Skeletal muscle tissue (tissue), 3 donors: ENCODE measurements at regions not wholly inside any gene's neighbourhood (a gene's known extent, or its start where the extent isn't known, plus 50 kb on each side); places are given as distances from the start of the nearest gene placed in this dataset.
"Not testable (repeated sequence)": the region's sequence is repeated elsewhere in the genome, so short reads cannot be mapped to it uniquely, and the experiment has no call there.

ENCODE experiments used
- H3K27ac ChIP-seq: one replicate; pipeline ENCODE4 v1.7.0; 2013; ENCODE audit warnings: mild to moderate bottlenecking, low read depth, low read length, inconsistent platforms
- H3K27me3 ChIP-seq, 3 donors: one replicate each; pipeline ENCODE4 v1.7.0; 2013; ENCODE audit warnings: low read length in 3 of 3; ENCODE audit not compliant: control insufficient read depth in 3 of 3, insufficient read depth in 3 of 3
- H3K36me3 ChIP-seq, 3 donors: one replicate each; pipeline ENCODE4 v1.7.0; 2013; ENCODE audit warnings: low read length in 3 of 3; ENCODE audit not compliant: control insufficient read depth in 3 of 3, insufficient read depth in 3 of 3
- H3K4me1 ChIP-seq, 3 donors: one replicate each; pipeline ENCODE4 v1.7.0; 2013; ENCODE audit warnings: low read length in 3 of 3, mild to moderate bottlenecking in 3 of 3; ENCODE audit not compliant: control insufficient read depth in 3 of 3, insufficient read depth in 3 of 3
- H3K4me3 ChIP-seq, 3 donors: one replicate each; pipeline ENCODE4 v1.7.0; 2013; ENCODE audit warnings: low read length in 3 of 3
- H3K9ac ChIP-seq, 3 donors: one replicate each; pipeline ENCODE4 v1.7.0; 2013; ENCODE audit warnings: low read length in 3 of 3, mild to moderate bottlenecking in 3 of 3, moderate library complexity in 2 of 3, low read depth in 1 of 3
- H3K9me3 ChIP-seq, 3 donors: one replicate each; pipeline ENCODE4 v1.7.0; 2013; ENCODE audit warnings: low read length in 3 of 3; ENCODE audit not compliant: control insufficient read depth in 3 of 3
- donor health status: Osteomylitis.

DNA sequence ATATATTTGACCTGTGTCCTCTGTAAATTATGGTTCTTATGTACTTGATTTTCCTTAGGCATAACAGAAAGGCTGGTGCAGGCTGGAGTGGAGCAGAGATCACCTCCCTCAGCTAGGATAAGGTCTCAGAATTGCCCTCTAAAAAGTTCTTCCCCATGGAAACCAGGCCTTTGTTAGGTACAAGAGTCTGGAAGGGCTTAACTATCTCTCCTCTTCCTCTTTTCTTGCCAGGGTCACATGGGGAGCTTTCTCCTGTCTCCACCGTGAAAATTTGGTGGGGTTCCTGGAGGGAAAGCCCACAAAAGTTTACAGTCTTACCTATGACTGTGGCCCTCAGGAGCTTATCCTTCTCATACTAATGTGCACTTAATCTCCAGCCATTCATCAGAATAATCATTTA lies 633.2 kb downstream of the MCTP2 start:
- no peak overlapping the region for H3K27ac ChIP-seq
- H3K9ac ChIP-seq = no peak overlapping the region
- H3K27me3 ChIP-seq = no peaks in the 10 kb centered on the region
- H3K36me3 ChIP-seq = no peaks in the 10 kb centered on the region
- H3K4me3 ChIP-seq = no peak overlapping the region
- H3K9me3 ChIP-seq = peaks cover 0 to 4% (median 0%) of the 10 kb centered on the region in 3 donors
- H3K4me1 ChIP-seq = no peaks in the 10 kb centered on the region

DNA sequence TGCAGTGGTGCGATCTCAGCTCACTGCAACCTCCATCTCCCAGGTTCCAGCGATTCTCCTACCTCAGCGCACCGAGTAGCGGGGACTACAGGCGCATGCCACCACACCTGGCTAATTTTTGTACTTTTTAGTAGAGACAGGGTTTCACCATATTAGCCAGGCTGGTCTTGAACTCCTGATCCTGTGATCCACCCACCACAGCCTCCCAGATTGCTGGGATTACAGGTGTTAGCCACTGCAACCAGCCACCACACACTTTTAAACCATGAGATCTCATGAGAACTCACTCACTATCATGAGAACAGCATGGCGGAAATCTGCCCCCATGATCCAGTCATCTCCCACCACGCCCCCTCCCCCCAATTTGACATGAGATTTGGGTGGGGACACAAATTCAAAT lies 636.9 kb downstream of the MCTP2 start:
- not testable (repeated sequence) for H3K27me3 ChIP-seq, H3K36me3 ChIP-seq, H3K27ac ChIP-seq, H3K9ac ChIP-seq, H3K9me3 ChIP-seq, H3K4me1 ChIP-seq, H3K4me3 ChIP-seq

- Histone ChIP-seq H3K27me3 (no peaks in the 10 kb centered on the region), H3K4me1 (no peaks in the 10 kb centered on the region), H3K36me3 (no peaks in the 10 kb centered on the region), H3K27ac (no peak overlapping the region), H3K9me3 (peaks cover 0 to 3% (median 0%) of the 10 kb centered on the region in 3 donors), H3K4me3 (no peak overlapping the region), H3K9ac (no peak overlapping the region)
These were observed 644.2 kb downstream of the MCTP2 start for GRCh38 chr15:94875550-94875949.

- H3K36me3 ChIP-seq = no peaks in the 10 kb centered on the region
- no peak overlapping the region for H3K4me3 ChIP-seq
- H3K9ac ChIP-seq = no peak overlapping the region
- H3K4me1 ChIP-seq = no peaks in the 10 kb centered on the region
- H3K9me3 ChIP-seq = peaks cover 0 to 3% (median 0%) of the 10 kb centered on the region in 3 donors
- no peak overlapping the region for H3K27ac ChIP-seq
- H3K27me3 ChIP-seq = no peaks in the 10 kb centered on the region
These were observed 646.5 kb downstream of the MCTP2 start for GRCh38 chr15:94877833-94878232.

DNA sequence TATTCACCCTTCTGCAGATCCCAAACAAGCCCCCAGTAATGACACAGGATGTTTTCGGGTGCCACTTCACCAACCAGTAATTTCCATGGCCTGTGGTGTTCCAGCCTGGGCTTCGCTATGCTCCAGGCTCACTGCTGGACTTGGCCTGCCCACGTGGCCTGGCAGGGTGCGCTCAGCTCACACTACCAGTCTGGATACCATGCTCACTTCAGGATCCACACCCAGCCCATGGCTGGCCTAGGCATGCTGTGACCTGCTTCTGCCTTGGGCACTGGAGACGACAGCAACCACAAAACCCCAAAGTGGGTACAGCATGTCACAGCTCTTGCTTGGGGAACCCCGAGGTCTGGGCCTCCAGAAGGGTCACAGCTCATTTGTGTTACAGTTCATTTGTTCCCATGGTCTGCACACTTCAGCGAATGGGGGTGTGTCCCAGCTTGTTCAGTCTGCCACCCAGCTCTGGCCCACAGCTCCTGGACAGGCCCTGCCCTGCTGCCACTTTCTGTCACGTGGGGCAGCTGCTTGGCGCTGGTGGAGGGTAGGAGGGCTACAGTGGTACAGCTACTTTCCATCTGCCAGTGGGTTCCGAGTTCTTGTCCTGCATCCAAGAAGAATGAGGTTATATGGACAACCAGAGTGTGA lies 650.8 kb downstream of the MCTP2 start:
- Histone ChIP-seq H3K9me3 (peaks cover 0 to 5% (median 3%) of the 10 kb centered on the region in 3 donors), H3K4me3 (no peak overlapping the region)

DNA sequence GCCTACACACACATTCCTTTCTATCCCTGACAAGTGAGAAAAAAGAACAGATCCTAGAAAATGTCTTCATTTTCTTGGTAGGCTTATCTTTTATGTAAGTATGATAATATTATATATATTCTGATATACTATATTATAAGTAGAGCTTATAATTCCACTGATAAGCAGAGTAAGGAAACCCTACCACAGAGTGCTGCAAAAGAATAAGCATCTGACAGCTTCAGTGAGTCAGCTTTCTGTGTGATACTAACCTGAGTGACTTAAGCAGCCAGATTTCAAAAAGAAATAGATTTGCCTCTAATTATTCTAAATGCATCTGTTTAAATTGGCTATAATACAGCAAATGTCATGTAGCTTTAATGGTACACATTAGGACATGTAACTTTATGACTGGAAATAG lies 656.0 kb downstream of the MCTP2 start:
- Histone ChIP-seq H3K4me3 (no peak overlapping the region), H3K9me3 (peaks cover 0 to 3% (median 2%) of the 10 kb centered on the region in 3 donors), H3K27me3 (no peaks in the 10 kb centered on the region), H3K36me3 (no peaks in the 10 kb centered on the region), H3K4me1 (no peaks in the 10 kb centered on the region), H3K9ac (no peak overlapping the region), H3K27ac (no peak overlapping the region)

More for the DNA sequence above, 650.8 kb downstream of the MCTP2 start:
- Histone ChIP-seq H3K9ac (no peak overlapping the region), H3K27me3 (no peaks in the 10 kb centered on the region), H3K27ac (no peak overlapping the region), H3K4me1 (no peaks in the 10 kb centered on the region), H3K36me3 (no peaks in the 10 kb centered on the region)

GRCh38 chr15:94889153-94889552 lies 657.8 kb downstream of the MCTP2 start:
- Histone ChIP-seq H3K9ac (no peak overlapping the region), H3K36me3 (no peaks in the 10 kb centered on the region), H3K4me3 (no peak overlapping the region), H3K4me1 (no peaks in the 10 kb centered on the region), H3K27ac (no peak overlapping the region), H3K9me3 (peaks cover 0 to 2% (median 0%) of the 10 kb centered on the region in 3 donors), H3K27me3 (no peaks in the 10 kb centered on the region)

- Histone ChIP-seq H3K4me1 (no peaks in the 10 kb centered on the region), H3K9me3 (no peaks in the 10 kb centered on the region), H3K27ac (no peak overlapping the region), H3K27me3 (no peaks in the 10 kb centered on the region), H3K9ac (no peak overlapping the region), H3K4me3 (no peak overlapping the region), H3K36me3 (no peaks in the 10 kb centered on the region)
These were observed 661.7 kb downstream of the MCTP2 start for GRCh38 chr15:94893091-94893490.

GRCh38 chr15:94894056-94894455 lies 662.7 kb downstream of the MCTP2 start:
- Histone ChIP-seq H3K9me3 (no peaks in the 10 kb centered on the region), H3K4me1 (no peaks in the 10 kb centered on the region), H3K27me3 (no peaks in the 10 kb centered on the region), H3K4me3 (no peak overlapping the region), H3K9ac (no peak overlapping the region), H3K27ac (no peak overlapping the region), H3K36me3 (no peaks in the 10 kb centered on the region)

DNA sequence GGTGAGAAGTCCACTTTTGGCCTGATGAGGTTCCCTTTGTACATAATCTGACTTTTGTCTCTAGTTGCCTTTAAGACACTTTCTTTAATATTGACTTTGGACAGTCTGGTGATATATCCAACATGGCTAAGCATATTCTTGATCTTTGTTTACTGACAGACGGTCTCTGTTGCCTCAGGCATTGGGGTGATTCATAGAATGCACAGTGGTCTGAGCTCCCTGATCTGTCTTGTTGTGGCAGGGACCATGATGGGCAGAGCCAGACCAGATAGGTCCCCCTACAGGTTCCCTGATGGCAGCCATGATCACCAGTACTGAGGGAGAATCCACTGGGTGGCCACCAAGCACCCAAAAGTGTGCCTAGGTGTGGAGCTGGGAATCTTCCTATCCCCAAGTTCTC lies 678.1 kb downstream of the MCTP2 start:
- H3K27me3 ChIP-seq = no peaks in the 10 kb centered on the region
- no peaks in the 10 kb centered on the region for H3K4me1 ChIP-seq
- H3K27ac ChIP-seq = no peak overlapping the region
- H3K36me3 ChIP-seq = no peaks in the 10 kb centered on the region
- H3K4me3 ChIP-seq = no peak overlapping the region
- peaks cover 3 to 9% (median 4%) of the 10 kb centered on the region in 3 donors for H3K9me3 ChIP-seq
- H3K9ac ChIP-seq = no peak overlapping the region
